Fibroblast of the conjunctiva (primary cell): ENCODE measurements at regions not wholly inside any gene's neighbourhood (a gene's known extent, or its start where the extent isn't known, plus 50 kb on each side); places are given as distances from the start of the nearest gene placed in this dataset.
"Not testable (repeated sequence)": the region's sequence is repeated elsewhere in the genome, so short reads cannot be mapped to it uniquely, and the experiment has no call there.

Experiments
- DNase-seq: peaks from one replicate; pipeline ENCODE4 v3.0.0-alpha.2; 2010; ENCODE audit warnings: low read depth

GRCh38 chr12:113565368-113565767 lies 93.7 kb upstream of the LHX5 start:
- DNase-seq = no peak

- no peak for DNase-seq
Measured at GRCh38 chr12:113561068-113561780, 89.6 kb upstream of the LHX5 start.

- no peak for DNase-seq
Measured at GRCh38 chr12:113559466-113559865, 87.8 kb upstream of the LHX5 start.

- no peak for DNase-seq
Measured at GRCh38 chr12:113555226-113555625, 83.6 kb upstream of the LHX5 start.

GRCh38 chr12:113552760-113553159 lies 81.1 kb upstream of the LHX5 start:
- DNase-seq = no peak

- no peak for DNase-seq
Measured at GRCh38 chr12:113551563-113551962, 79.9 kb upstream of the LHX5 start.

- no peak for DNase-seq
Measured at GRCh38 chr12:113548467-113548866, 76.8 kb upstream of the LHX5 start.

- DNase-seq = no peak
Measured at GRCh38 chr12:113546916-113547863, 75.5 kb upstream of the LHX5 start.

GRCh38 chr12:113537751-113538087 lies 66.0 kb upstream of the LHX5 start:
- no peak for DNase-seq

GRCh38 chr12:113537046-113537750 lies 65.5 kb upstream of the LHX5 start:
- no peak for DNase-seq

- no peak for DNase-seq
Measured at GRCh38 chr12:113535100-113535499, 63.4 kb upstream of the LHX5 start.

- no peak for DNase-seq
Measured at GRCh38 chr12:113534555-113534954, 62.9 kb upstream of the LHX5 start.

GRCh38 chr12:113533842-113534375 lies 62.2 kb upstream of the LHX5 start:
- DNase-seq = no peak

GRCh38 chr12:113532292-113532691 lies 60.6 kb upstream of the LHX5 start:
- no peak for DNase-seq

GRCh38 chr12:113531073-113531472 lies 59.4 kb upstream of the LHX5 start:
- not testable (repeated sequence) for DNase-seq

GRCh38 chr12:113528606-113529293 lies 57.1 kb upstream of the LHX5 start:
- DNase-seq = no peak

GRCh38 chr12:113525066-113525465 lies 53.4 kb upstream of the LHX5 start:
- DNase-seq = no peak

GRCh38 chr12:113524495-113524894 lies 52.8 kb upstream of the LHX5 start:
- no peak for DNase-seq

GRCh38 chr12:113521708-113522107 lies 50.0 kb upstream of the LHX5 start:
- no peak for DNase-seq
